ENCODE measurements at regions not wholly inside any gene's neighbourhood (a gene's known extent, or its start where the extent isn't known, plus 50 kb on each side); places are given as distances from the start of the nearest gene placed in this dataset.

DNA sequence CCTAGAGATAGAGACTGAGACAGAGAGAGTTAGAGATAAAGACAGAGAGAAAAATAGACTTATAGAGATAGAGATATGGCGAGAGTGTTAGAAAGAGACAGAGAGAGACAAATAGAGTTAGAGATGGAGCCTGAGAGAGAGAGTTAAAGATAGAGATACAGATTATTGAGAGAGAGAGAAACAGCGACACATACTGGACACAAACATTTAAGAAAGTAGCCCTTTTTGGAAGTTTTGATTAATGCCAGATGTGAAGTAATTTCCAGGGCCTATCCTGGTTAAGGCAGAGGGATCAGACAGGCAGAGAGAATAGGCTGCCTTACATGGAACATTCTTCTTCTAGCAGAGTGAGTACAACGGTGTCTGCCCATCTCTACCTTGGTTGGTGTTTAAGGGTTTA, 311.6 kb upstream of the CDH7 start:
- no peak overlapping the region for H2AFZ ChIP-seq (ENCODE audit: low read length)
- TF ChIP-seq EZH2 (optimal IDR thresholded peaks at IDR 0.05; ENCODE audit: low read depth, low read length), result no peak
- TF ChIP-seq, protein P1, sequence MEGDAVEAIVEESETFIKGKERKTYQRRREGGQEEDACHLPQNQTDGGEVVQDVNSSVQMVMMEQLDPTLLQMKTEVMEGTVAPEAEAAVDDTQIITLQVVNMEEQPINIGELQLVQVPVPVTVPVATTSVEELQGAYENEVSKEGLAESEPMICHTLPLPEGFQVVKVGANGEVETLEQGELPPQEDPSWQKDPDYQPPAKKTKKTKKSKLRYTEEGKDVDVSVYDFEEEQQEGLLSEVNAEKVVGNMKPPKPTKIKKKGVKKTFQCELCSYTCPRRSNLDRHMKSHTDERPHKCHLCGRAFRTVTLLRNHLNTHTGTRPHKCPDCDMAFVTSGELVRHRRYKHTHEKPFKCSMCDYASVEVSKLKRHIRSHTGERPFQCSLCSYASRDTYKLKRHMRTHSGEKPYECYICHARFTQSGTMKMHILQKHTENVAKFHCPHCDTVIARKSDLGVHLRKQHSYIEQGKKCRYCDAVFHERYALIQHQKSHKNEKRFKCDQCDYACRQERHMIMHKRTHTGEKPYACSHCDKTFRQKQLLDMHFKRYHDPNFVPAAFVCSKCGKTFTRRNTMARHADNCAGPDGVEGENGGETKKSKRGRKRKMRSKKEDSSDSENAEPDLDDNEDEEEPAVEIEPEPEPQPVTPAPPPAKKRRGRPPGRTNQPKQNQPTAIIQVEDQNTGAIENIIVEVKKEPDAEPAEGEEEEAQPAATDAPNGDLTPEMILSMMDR (IDR thresholded peaks at IDR 0.05; ENCODE audit: low read length), result peak; percentile 31
- no peak for TF ChIP-seq EZH2phosphoT487 (IDR thresholded peaks at IDR 0.05; ENCODE audit: low read length)

DNA sequence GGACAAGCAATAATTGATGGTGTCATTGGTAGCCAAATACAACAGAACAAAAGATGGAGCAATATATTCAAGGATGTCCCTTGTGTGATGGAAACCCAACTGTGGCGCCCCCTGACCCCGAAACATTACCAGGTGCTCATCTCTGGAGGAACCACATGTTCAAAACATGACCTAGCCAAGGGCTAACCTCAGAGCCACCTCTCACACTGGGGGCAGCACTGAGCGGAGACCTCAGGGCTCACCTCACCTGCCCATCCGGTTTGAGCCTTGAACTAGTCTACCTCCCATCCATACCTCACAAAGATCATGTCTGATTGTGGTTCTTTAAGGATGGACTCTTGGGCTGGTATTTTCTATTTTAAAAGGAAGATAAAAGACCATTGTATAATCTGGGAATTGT, 314.4 kb upstream of the CDH7 start:
- Histone ChIP-seq H3K36me3 (replicated peaks; ENCODE audit: insufficient read depth, low read length) (no peaks in the 10 kb centered on the region), H3K4me2 (ENCODE audit: low read depth, low read length) (no peak overlapping the region), H3K9me3 (replicated peaks; ENCODE audit: insufficient read depth, low read length) (no peaks in the 10 kb centered on the region), H3K27ac (ENCODE audit: low read length) (no peak overlapping the region), H3K9me2 (replicated peaks; ENCODE audit: insufficient read depth, low read length) (no peaks in the 10 kb centered on the region), H3K79me2 (ENCODE audit: low read length) (no peaks in the 10 kb centered on the region), H2AFZ (ENCODE audit: low read length) (no peak overlapping the region), H3K4me1 (ENCODE audit: low read length) (no peaks in the 10 kb centered on the region), H3K4me3 (ENCODE audit: low read length) (no peak overlapping the region), H4K20me1 (ENCODE audit: insufficient read depth, low read length) (no peaks in the 10 kb centered on the region), H3K27me3 (replicated peaks; ENCODE audit: insufficient read depth, low read length) (no peaks in the 10 kb centered on the region), H3F3A (ENCODE audit: insufficient read depth, low read length) (no peaks in the 10 kb centered on the region), H3K9ac (ENCODE audit: low read length) (no peak overlapping the region)
- TF ChIP-seq EZH2phosphoT487 (IDR thresholded peaks at IDR 0.05; ENCODE audit: low read length) (no peak), EZH2 (optimal IDR thresholded peaks at IDR 0.05; ENCODE audit: low read depth, low read length) (no peak)
- TF ChIP-seq, protein P1 (IDR thresholded peaks at IDR 0.05; ENCODE audit: low read length), result no peak
- no peak for DNase-seq

More for the DNA sequence above, 311.6 kb upstream of the CDH7 start:
- Histone ChIP-seq H3K4me3 (ENCODE audit: low read length) (no peak overlapping the region), H3F3A (ENCODE audit: insufficient read depth, low read length) (no peaks in the 10 kb centered on the region), H3K79me2 (ENCODE audit: low read length) (no peaks in the 10 kb centered on the region), H3K9me2 (replicated peaks; ENCODE audit: insufficient read depth, low read length) (no peaks in the 10 kb centered on the region), H4K20me1 (ENCODE audit: insufficient read depth, low read length) (no peaks in the 10 kb centered on the region), H3K36me3 (replicated peaks; ENCODE audit: insufficient read depth, low read length) (no peaks in the 10 kb centered on the region), H3K9me3 (replicated peaks; ENCODE audit: insufficient read depth, low read length) (no peaks in the 10 kb centered on the region), H3K4me2 (ENCODE audit: low read depth, low read length) (no peak overlapping the region), H3K27ac (ENCODE audit: low read length) (no peak overlapping the region), H3K9ac (ENCODE audit: low read length) (no peak overlapping the region), H3K4me1 (ENCODE audit: low read length) (no peaks in the 10 kb centered on the region), H3K27me3 (replicated peaks; ENCODE audit: insufficient read depth, low read length) (no peaks in the 10 kb centered on the region)
- DNase-seq, result no peak

DNA sequence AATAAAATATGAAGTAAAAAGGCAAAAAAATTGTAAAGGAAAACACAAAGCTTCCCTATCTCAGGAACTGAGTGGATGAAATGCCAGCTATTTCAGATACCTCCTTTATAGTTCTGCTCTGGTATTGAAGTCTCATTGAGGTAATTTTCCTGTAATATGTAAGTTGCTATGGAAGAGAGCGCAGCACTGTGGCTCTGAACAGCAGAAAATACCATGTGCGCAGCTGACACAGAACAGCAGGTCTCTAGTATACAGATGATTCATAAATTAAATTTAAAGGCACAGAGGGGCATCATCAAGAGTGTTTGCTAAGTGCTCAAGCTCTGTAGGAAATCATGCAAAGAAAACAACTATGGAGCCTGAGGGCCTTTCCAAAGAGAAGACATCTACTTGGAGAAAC, 315.3 kb upstream of the CDH7 start:
- DNase-seq, result no peak
- Histone ChIP-seq H3K79me2 (ENCODE audit: low read length) (no peaks in the 10 kb centered on the region), H3K4me2 (ENCODE audit: low read depth, low read length) (no peak overlapping the region), H2AFZ (ENCODE audit: low read length) (no peak overlapping the region), H3F3A (ENCODE audit: insufficient read depth, low read length) (no peaks in the 10 kb centered on the region), H3K9me2 (replicated peaks; ENCODE audit: insufficient read depth, low read length) (no peaks in the 10 kb centered on the region), H3K4me3 (ENCODE audit: low read length) (no peak overlapping the region), H3K9ac (ENCODE audit: low read length) (no peak overlapping the region), H3K4me1 (ENCODE audit: low read length) (no peaks in the 10 kb centered on the region), H4K20me1 (ENCODE audit: insufficient read depth, low read length) (no peaks in the 10 kb centered on the region), H3K27me3 (replicated peaks; ENCODE audit: insufficient read depth, low read length) (no peaks in the 10 kb centered on the region), H3K9me3 (replicated peaks; ENCODE audit: insufficient read depth, low read length) (no peaks in the 10 kb centered on the region), H3K36me3 (replicated peaks; ENCODE audit: insufficient read depth, low read length) (no peaks in the 10 kb centered on the region), H3K27ac (ENCODE audit: low read length) (no peak overlapping the region)
- no peak for TF ChIP-seq EZH2phosphoT487 (IDR thresholded peaks at IDR 0.05; ENCODE audit: low read length)
- no peak for TF ChIP-seq EZH2 (optimal IDR thresholded peaks at IDR 0.05; ENCODE audit: low read depth, low read length)
- TF ChIP-seq, protein P1 (IDR thresholded peaks at IDR 0.05; ENCODE audit: low read length), result no peak

Measured in MM.1S (cell line).